ENCODE measurements at regions not wholly inside any gene's neighbourhood (a gene's known extent, or its start where the extent isn't known, plus 50 kb on each side); places are given as distances from the start of the nearest gene placed in this dataset.
"Not testable (repeated sequence)": the region's sequence is repeated elsewhere in the genome, so short reads cannot be mapped to it uniquely, and the experiment has no call there.

- no peak for DNase-seq
- Mint-ChIP-seq H3K27ac (ENCODE audit: unreplicated experiment) (no peak overlapping the region), H3K36me3 (ENCODE audit: insufficient read depth, unreplicated experiment) (no peaks in the 10 kb centered on the region), H3K27me3 (ENCODE audit: unreplicated experiment) (no peaks in the 10 kb centered on the region), H3K4me1 (ENCODE audit: low read depth, unreplicated experiment) (no peaks in the 10 kb centered on the region), H3K4me3 (ENCODE audit: low read depth, unreplicated experiment) (no peak overlapping the region), H3K9me3 (ENCODE audit: low read depth, unreplicated experiment) (no peaks in the 10 kb centered on the region)
- TF ChIP-seq CTCF (IDR thresholded peaks at IDR 0.05; ENCODE audit: unreplicated experiment), result no peak
- no TSS peak for BruUV-seq (replicated peaks)
- CTCF ChIA-PET, result no interaction called here
- intact Hi-C loops (cut with micrococcal nuclease; ENCODE audit: unreplicated experiment), result no loop called here
Measured at GRCh38 chr9:87781331-87781730, 55.4 kb downstream of the CTSL start.

GRCh38 chr9:87783180-87783579, 57.3 kb downstream of the CTSL start:
- Mint-ChIP-seq H3K4me1 (ENCODE audit: low read depth, unreplicated experiment) (no peaks in the 10 kb centered on the region), H3K27me3 (ENCODE audit: unreplicated experiment) (no peaks in the 10 kb centered on the region), H3K36me3 (ENCODE audit: insufficient read depth, unreplicated experiment) (no peaks in the 10 kb centered on the region), H3K27ac (ENCODE audit: unreplicated experiment) (no peak overlapping the region), H3K4me3 (ENCODE audit: low read depth, unreplicated experiment) (no peak overlapping the region), H3K9me3 (ENCODE audit: low read depth, unreplicated experiment) (no peaks in the 10 kb centered on the region)
- no peak for TF ChIP-seq CTCF (IDR thresholded peaks at IDR 0.05; ENCODE audit: unreplicated experiment)
- CTCF ChIA-PET, result no interaction called here
- no TSS peak for BruUV-seq (replicated peaks)
- intact Hi-C loops (cut with micrococcal nuclease; ENCODE audit: unreplicated experiment), result no loop called here
- no peak for DNase-seq

DNA sequence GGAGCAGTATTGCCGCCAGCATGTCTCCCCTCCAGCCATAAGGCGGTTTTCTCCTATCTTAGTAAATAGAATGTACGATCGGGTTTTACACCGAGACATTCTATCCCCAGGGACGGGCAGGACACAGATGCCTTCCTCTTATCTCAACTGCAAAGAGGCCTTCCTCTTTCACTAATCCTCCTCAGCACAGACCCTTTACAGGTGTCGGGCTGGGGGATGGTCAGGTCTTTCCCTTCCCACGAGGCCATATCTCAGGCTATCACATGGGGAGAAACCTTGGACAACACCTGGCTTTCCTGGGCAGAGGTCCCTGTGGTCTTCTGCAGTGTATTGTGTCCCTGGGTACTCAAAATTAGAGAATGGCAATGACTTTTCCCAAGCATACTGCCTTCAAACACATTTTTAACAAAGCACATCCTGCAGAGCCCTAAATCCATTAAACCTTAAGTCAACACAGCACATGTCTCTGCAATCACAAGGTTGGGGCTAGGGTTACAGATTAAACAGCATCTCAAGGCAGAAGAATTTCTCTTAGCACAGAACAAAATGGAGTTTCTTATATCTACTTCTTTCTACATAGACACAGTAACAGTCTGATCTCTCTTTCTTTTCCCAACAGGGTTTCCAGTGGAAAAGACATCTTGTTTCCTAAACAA, 59.5 kb downstream of the CTSL start:
- DNase-seq; H3K36me3 Mint-ChIP-seq (ENCODE audit: insufficient read depth, unreplicated experiment); H3K4me3 Mint-ChIP-seq (ENCODE audit: low read depth, unreplicated experiment); H3K4me1 Mint-ChIP-seq (ENCODE audit: low read depth, unreplicated experiment); H3K27ac Mint-ChIP-seq (ENCODE audit: unreplicated experiment); H3K9me3 Mint-ChIP-seq (ENCODE audit: low read depth, unreplicated experiment); intact Hi-C loops (cut with micrococcal nuclease; ENCODE audit: unreplicated experiment); CTCF ChIA-PET; H3K27me3 Mint-ChIP-seq (ENCODE audit: unreplicated experiment); BruUV-seq (replicated peaks): not testable (repeated sequence)

DNA sequence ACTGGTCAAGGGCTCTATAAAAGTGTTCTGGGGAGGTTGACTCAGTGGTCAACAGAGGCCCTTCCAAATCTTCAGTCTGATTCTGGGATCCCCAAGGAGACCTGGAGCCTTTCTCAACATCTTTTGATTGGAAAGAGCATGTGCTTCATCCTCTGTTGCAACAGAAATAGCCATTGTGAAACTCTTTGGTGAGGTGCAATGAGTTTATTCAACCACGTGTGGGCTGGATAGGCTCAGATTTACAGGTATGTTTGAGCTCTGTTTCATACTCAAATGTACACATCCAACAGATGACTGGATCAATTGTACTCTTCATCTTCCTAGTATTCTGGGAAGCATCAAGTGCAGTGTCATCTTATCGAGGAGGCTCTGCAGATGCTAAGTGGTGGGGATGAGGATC, 60.5 kb downstream of the CTSL start:
- Mint-ChIP-seq H3K27ac (ENCODE audit: unreplicated experiment) (no peak overlapping the region), H3K36me3 (ENCODE audit: insufficient read depth, unreplicated experiment) (no peaks in the 10 kb centered on the region), H3K27me3 (ENCODE audit: unreplicated experiment) (no peaks in the 10 kb centered on the region), H3K9me3 (ENCODE audit: low read depth, unreplicated experiment) (no peaks in the 10 kb centered on the region), H3K4me1 (ENCODE audit: low read depth, unreplicated experiment) (no peaks in the 10 kb centered on the region), H3K4me3 (ENCODE audit: low read depth, unreplicated experiment) (no peak overlapping the region)
- intact Hi-C loops (cut with micrococcal nuclease; ENCODE audit: unreplicated experiment), result no loop called here
- no peak for DNase-seq
- CTCF ChIA-PET, result no interaction called here
- no peak for TF ChIP-seq CTCF (IDR thresholded peaks at IDR 0.05; ENCODE audit: unreplicated experiment)
- BruUV-seq (replicated peaks), result no TSS peak

DNA sequence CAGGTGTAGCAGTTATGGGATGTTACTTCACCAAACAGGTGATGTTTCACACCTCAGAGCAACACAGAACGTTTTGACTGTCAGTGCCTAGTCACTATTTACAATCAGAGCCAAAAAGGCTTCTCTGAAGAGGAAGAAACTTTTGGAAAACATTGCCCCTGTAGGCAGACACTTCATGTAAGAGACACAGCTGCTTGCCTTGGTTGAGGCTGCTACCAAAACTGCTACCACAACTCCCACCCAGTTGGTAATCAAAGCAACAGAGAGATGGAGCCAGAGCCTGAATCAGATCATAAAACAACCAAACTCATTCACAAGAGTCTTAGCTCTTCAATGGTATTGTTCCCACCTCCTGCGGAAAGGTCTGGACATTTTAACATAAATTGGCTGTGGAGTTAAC, 61.0 kb downstream of the CTSL start:
- H3K36me3 Mint-ChIP-seq (ENCODE audit: insufficient read depth, unreplicated experiment), result no peaks in the 10 kb centered on the region
- TF ChIP-seq CTCF (IDR thresholded peaks at IDR 0.05; ENCODE audit: unreplicated experiment), result no peak
- peaks cover 4% of the 10 kb centered on the region for H3K4me1 Mint-ChIP-seq (ENCODE audit: low read depth, unreplicated experiment)
- H3K27me3 Mint-ChIP-seq (ENCODE audit: unreplicated experiment), result no peaks in the 10 kb centered on the region
- peaks cover 1% of the 10 kb centered on the region for H3K9me3 Mint-ChIP-seq (ENCODE audit: low read depth, unreplicated experiment)
- no peak for DNase-seq
- no TSS peak for BruUV-seq (replicated peaks)
- H3K4me3 Mint-ChIP-seq (ENCODE audit: low read depth, unreplicated experiment), result no peak overlapping the region
- H3K27ac Mint-ChIP-seq (ENCODE audit: unreplicated experiment), result no peak overlapping the region
- intact Hi-C loops (cut with micrococcal nuclease; ENCODE audit: unreplicated experiment), result no loop called here
- CTCF ChIA-PET, result no interaction called here
